ENCODE measurements at regions not wholly inside any gene's neighbourhood (a gene's known extent, or its start where the extent isn't known, plus 50 kb on each side); places are given as distances from the start of the nearest gene placed in this dataset.

GRCh38 chr22:48425641-48426040 lies 1402.0 kb downstream of the BRD1 start:
- no peaks in the 10 kb centered on the region for H3K27me3 ChIP-seq (ENCODE audit: control insufficient read depth, insufficient read depth, low read length)
- H2AK5ac ChIP-seq (ENCODE audit: low read depth, low read length) = no peak overlapping the region
- no peak overlapping the region for H2BK120ac ChIP-seq (ENCODE audit: low read depth, low read length)
- ChIA-PET POLR2A (ENCODE audit: unreplicated experiment) (no interaction called here), CTCF (no interaction called here)
- peaks cover 63% of the 10 kb centered on the region for H3K9me3 ChIP-seq (ENCODE audit: control insufficient read depth, insufficient read depth, low read length)
- no peaks in the 10 kb centered on the region for H3K79me1 ChIP-seq (ENCODE audit: low read depth in 1 of 2, low read length in 2 of 2)
- no peak overlapping the region for H3K18ac ChIP-seq (ENCODE audit: low read depth, low read length)
- H4K5ac ChIP-seq (ENCODE audit: low read depth, low read length) = no peak overlapping the region
- H3K4me2 ChIP-seq (ENCODE audit: low read depth, low read length) = no peak overlapping the region
- in situ Hi-C loops (cut with MboI; ENCODE audit: low sequenced_read_pairs) (no loop called here), intact Hi-C loops (cut with micrococcal nuclease) (no loop called here), dilution Hi-C loops (cut with HindIII; ENCODE audit: low sequenced_read_pairs, unreplicated experiment) (no loop called here)
- H2AK9ac ChIP-seq (replicated peaks; ENCODE audit: low read depth, low read length, poor library complexity) = no peak overlapping the region
- TF ChIP-seq BHLHE40 (IDR thresholded peaks at IDR 0.05; ENCODE audit: low read depth, low read length) (no peak), CTCF (conservative IDR thresholded peaks at IDR 0.05; ENCODE audit: low read depth, low read length) (no peak), POLR2A (IDR thresholded peaks at IDR 0.05; ENCODE audit: low read depth, low read length) (no peak), CHD1 (IDR thresholded peaks at IDR 0.05; ENCODE audit: low read depth, low read length) (no peak), CEBPB (IDR thresholded peaks at IDR 0.05; ENCODE audit: low read depth, low read length) (no peak), USF2 (IDR thresholded peaks at IDR 0.05; ENCODE audit: low read depth, low read length) (no peak), FOS (IDR thresholded peaks at IDR 0.05; ENCODE audit: low read depth, low read length) (no peak), MAFK (IDR thresholded peaks at IDR 0.05; ENCODE audit: low read depth, low read length) (no peak), SMC3 (IDR thresholded peaks at IDR 0.05; ENCODE audit: low read depth, low read length) (no peak), ELK1 (IDR thresholded peaks at IDR 0.05; ENCODE audit: borderline replicate concordance, low read depth, low read length) (no peak)
- H4K8ac ChIP-seq (ENCODE audit: low read depth in 2 of 2, low read length in 2 of 2) = no peak overlapping the region
- no peak for DNase-seq
- H2BK20ac ChIP-seq (ENCODE audit: low read depth, low read length) = no peak overlapping the region
- H3K9ac ChIP-seq (ENCODE audit: low read depth, low read length) = no peak overlapping the region
- H3K9me1 ChIP-seq (ENCODE audit: insufficient read depth, low read length) = no peaks in the 10 kb centered on the region
- no peak overlapping the region for H2AFZ ChIP-seq (replicated peaks; ENCODE audit: low read length, poor library complexity)
- H3K23ac ChIP-seq (ENCODE audit: low read depth, low read length) = no peak overlapping the region
- WGBS, 2 experiments (ENCODE audit: extremely low coverage in 2 of 2, insufficient read length in 1 of 2) = 52% methylated on average over 6 of the region's 12 CpGs; no CpG with 5 or more reads in 1 of the 2 experiments
- no peaks in the 10 kb centered on the region for H3K4me1 ChIP-seq (ENCODE audit: control insufficient read depth, insufficient read depth, low read length)
- H4K91ac ChIP-seq (ENCODE audit: insufficient read depth, low read depth, low read length) = no peak overlapping the region
- no peak overlapping the region for H2BK5ac ChIP-seq (ENCODE audit: low read depth, low read length, poor library complexity, severe bottlenecking)
- BruUV-seq (replicated peaks) = no TSS peak
- no peak overlapping the region for H2BK15ac ChIP-seq (ENCODE audit: low read depth, low read length)
- no peak overlapping the region for H3K14ac ChIP-seq (replicated peaks; ENCODE audit: low read depth, low read length)
- ATAC-seq (ENCODE audit: low read depth) = no peak
- H3K4me3 ChIP-seq (ENCODE audit: insufficient read depth, low read depth, low read length) = no peak overlapping the region
- no peak overlapping the region for H3K56ac ChIP-seq (ENCODE audit: extremely low read depth, insufficient read depth, low read length)
- no peaks in the 10 kb centered on the region for H3K36me3 ChIP-seq (ENCODE audit: control insufficient read depth, insufficient read depth, low read length)
- no peak overlapping the region for H3K27ac ChIP-seq (ENCODE audit: insufficient read depth, low read length)
- H3K4ac ChIP-seq (ENCODE audit: low read depth, low read length) = no peak overlapping the region
- no peaks in the 10 kb centered on the region for H4K20me1 ChIP-seq (ENCODE audit: insufficient read depth, low read length)

Measured in IMR-90 (cell line).